Ovary (tissue), 3 donors: ENCODE measurements at regions not wholly inside any gene's neighbourhood (a gene's known extent, or its start where the extent isn't known, plus 50 kb on each side); places are given as distances from the start of the nearest gene placed in this dataset.

ENCODE experiments used
- CTCF ChIP-seq, 3 donors: fragments of 450-650 bp in 2 of 3; fragments of 200-600 bp in 1 of 3; IDR thresholded peaks; one replicate each; pipeline versions ENCODE4 v1.5.1 to v1.8.0; 2016 to 2022; ENCODE audit warnings: antibody characterized with exemption in 3 of 3, mild to moderate bottlenecking in 1 of 3
- POLR2A ChIP-seq: fragments of 450-650 bp; IDR thresholded peaks from one replicate; pipeline ENCODE4 v1.6.1; 2017; ENCODE audit warnings: antibody characterized with exemption, mild to moderate bottlenecking, moderate library complexity
- donor health status: DM: no; HTN: no; CAD: no.

GRCh38 chr1:57719274-57719673 is 295.4 kb upstream of the DAB1 start:
- TF ChIP-seq CTCF (IDR thresholded peaks at IDR 0.05) (no peak), POLR2A (no peak)
